ENCODE measurements at regions not wholly inside any gene's neighbourhood (a gene's known extent, or its start where the extent isn't known, plus 50 kb on each side); places are given as distances from the start of the nearest gene placed in this dataset.

DNA sequence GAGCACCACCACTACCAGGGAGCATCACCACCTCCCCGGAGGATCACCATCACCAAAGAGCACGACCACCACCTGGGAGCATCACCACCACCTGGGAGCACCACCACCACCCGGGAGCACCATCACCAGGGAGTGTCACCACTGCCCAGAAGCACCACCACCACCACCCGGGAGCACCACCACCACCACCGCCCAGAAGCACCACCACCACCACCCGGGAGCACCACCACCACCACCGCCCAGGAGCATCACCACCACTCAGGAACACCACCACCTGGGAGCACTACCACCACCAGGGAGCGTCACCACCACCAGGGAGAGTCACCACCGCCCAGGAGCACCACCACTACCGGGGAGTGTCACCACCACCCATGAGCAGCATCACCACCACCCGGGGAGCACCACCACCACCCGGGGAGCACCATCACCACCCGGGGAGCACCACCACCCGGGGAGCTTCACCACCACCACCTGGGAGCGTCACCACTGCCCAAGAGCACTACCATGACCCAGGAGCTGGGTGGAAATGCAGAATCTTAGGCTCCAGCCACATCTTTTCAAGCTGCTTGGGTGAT is 237.3 kb downstream of the SOD2 start:
- DNase-seq (ENCODE audit: low spot score) = no peak
- intact Hi-C loops (cut with DNase I) = no loop called here

DNA sequence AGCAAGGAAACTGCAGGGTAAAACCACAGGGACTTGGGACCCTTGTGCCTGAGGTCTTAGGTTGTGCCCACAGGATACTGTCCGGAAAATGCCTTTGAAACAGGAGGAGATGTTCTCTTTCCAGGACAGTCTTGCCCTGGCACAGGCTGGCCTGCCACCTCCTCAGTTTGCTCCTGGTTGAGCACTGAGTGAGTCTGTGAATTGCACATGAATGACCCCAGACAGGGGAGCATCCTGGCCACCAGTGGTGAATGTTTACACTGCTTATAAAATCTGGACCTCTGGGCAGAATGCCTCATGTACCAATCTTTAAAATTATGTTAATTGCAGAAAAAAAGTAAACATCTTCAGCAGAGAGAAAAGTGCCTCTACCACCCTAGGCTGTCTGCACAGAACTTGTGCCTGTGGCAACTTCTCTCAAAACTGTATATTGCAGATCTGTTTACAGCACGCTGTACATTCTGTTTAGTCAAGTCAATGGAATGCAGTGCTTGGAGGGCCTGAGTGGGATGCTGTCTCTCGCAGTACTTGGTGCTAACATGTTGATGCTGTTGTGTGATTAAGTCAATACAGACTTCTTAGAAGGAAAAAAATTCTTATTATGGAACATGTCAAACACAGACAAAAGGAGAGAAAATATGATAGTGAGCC is 242.1 kb downstream of the SOD2 start:
- DNase-seq (ENCODE audit: low spot score) = no peak
- intact Hi-C loops (cut with DNase I) = no loop called here

- intact Hi-C loops (cut with DNase I) = no loop called here
- no peak for DNase-seq (ENCODE audit: low spot score)
Measured at GRCh38 chr6:159446340-159446739, 246.7 kb downstream of the SOD2 start.

GRCh38 chr6:159445351-159445750 is 247.7 kb downstream of the SOD2 start:
- intact Hi-C loops (cut with DNase I) = no loop called here
- no peak for DNase-seq (ENCODE audit: low spot score)

GRCh38 chr6:159444056-159444760 is 248.8 kb downstream of the SOD2 start:
- DNase-seq (ENCODE audit: low spot score) = no peak
- intact Hi-C loops (cut with DNase I) = no loop called here

DNA sequence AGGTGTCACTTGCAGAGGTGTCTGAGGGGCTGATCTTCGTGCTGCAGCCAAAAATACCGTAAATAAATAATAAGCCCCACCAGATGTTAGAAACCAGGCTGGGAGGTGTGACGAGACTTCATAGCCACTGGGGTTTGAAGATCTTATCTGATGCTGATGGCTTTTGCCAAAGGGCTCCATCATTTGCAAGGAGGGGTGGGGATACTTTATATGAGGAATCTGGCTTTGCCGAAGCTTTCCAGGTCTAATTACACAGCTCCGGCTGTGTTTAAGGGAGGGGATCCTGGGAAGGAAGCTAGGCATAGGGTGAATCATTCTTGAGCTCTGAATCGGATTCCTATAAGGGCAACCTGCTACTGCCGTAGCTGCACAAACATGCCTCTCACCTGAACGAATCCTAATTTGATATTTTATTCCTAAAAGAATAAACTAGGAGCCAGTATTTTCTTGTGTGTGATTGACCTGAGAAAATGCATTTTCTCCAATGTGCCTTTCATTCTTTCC is 249.6 kb downstream of the SOD2 start:
- no peak for DNase-seq (ENCODE audit: low spot score)
- intact Hi-C loops (cut with DNase I) = no loop called here

- DNase-seq (ENCODE audit: low spot score) = no peak
- intact Hi-C loops (cut with DNase I) = no loop called here
Measured at GRCh38 chr6:159441704-159441981, 251.4 kb downstream of the SOD2 start.

DNA sequence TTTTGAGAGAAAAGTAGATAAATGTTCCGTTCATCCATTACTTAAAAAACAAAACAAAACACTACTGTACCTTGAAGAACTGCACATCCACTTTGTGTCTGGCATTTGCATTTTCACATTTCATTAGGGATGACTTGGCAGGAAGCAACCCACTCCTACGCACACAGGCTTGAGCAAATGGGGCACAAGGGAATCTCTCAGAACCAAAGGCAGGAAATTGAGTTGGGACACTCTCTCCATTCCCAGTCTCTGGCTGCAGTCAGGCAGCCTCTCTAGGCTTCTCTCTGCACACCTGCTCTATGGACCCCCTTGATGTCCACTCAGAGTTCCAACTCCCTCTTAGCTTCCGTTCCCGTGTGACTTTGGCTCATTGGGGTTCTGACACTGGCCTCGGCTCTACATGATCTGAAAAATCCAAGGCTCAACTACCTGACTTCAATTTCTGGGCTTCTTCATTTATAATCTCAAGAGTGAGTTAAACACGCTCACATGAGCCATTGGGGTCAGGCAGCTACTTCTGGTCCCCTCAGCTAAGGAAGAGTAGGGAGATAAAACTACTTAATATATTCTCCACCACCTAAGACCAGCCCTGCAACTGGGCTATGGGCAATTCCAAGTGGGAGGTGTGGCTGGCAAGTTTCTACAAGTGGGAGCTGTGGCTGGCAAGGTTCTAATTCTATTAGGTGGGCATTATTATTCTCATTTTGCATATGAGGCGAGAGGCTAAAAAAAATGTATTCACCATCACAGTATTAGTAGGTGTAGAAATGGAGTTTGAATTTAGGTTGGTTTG is 251.9 kb downstream of the SOD2 start:
- no peak for DNase-seq (ENCODE audit: low spot score)
- intact Hi-C loops (cut with DNase I) = no loop called here

GRCh38 chr6:159440349-159440748 is 252.7 kb downstream of the SOD2 start:
- intact Hi-C loops (cut with DNase I) = no loop called here
- no peak for DNase-seq (ENCODE audit: low spot score)

- DNase-seq (ENCODE audit: low spot score) = no peak
- intact Hi-C loops (cut with DNase I) = no loop called here
Measured at GRCh38 chr6:159439651-159440050, 253.4 kb downstream of the SOD2 start.

DNA sequence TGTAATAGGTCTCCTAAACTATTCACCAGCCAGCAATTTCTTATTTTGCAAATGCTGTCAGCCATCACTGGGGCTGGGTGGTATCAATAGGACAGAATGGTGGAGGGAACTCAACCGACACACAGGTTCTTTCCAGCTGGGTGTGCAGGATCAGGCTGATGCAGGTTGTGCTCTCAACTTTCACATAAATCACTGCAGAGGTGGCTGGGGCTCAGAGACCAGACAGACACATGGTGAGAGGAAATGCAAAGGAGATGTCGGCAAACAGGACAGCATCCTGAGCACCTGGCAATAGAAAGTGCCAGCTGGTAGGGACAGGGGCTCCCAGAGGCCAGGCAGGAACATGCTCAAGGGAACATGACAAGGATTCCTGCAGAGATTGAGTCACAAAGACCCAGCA is 254.9 kb downstream of the SOD2 start:
- intact Hi-C loops (cut with DNase I) = no loop called here
- no peak for DNase-seq (ENCODE audit: low spot score)

GRCh38 chr6:159436581-159436980 is 256.5 kb downstream of the SOD2 start:
- intact Hi-C loops (cut with DNase I) = no loop called here
- no peak for DNase-seq (ENCODE audit: low spot score)

- DNase-seq (ENCODE audit: low spot score) = no peak
- intact Hi-C loops (cut with DNase I) = no loop called here
Measured at GRCh38 chr6:159435701-159436100, 257.3 kb downstream of the SOD2 start.

DNA sequence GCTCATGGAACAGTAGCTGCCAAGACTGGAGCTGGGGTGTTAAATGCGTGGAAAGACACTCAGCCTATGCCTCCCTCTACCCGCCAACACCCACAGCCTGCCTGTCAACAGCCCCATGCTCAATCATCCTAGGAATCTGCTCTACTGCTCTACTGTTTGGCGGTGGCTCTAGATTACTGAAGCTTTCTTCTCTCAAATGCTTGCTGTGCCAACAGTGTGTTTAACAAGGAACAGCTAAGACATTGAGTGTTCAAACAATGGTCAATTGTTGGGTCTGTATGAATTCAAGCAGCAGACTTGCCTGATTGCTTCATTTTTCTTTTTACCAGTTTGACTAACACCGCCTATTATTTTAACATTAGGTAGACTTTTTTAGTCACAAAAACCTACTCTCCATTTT is 258.6 kb downstream of the SOD2 start:
- DNase-seq (ENCODE audit: low spot score) = no peak
- intact Hi-C loops (cut with DNase I) = no loop called here

DNA sequence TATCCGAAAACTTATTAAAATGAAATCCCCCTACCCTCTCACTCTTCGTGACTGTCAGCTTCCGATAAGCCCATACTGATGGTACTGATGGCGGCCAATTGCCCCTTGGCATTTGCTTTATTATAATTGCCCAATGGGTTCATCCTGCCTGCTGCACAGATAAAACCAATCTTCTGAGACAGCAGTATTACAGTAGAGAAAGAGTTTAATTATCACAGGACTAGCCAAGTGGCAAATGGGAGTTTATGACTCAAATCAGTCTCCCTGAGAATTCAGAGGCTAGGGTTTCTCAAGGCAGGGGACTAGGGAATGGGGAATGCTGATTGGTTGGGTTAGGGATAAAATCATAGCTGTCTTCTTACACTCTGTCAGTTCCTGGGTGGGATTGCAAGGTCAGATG is 259.5 kb downstream of the SOD2 start:
- no peak for DNase-seq (ENCODE audit: low spot score)
- intact Hi-C loops (cut with DNase I) = no loop called here

DNA sequence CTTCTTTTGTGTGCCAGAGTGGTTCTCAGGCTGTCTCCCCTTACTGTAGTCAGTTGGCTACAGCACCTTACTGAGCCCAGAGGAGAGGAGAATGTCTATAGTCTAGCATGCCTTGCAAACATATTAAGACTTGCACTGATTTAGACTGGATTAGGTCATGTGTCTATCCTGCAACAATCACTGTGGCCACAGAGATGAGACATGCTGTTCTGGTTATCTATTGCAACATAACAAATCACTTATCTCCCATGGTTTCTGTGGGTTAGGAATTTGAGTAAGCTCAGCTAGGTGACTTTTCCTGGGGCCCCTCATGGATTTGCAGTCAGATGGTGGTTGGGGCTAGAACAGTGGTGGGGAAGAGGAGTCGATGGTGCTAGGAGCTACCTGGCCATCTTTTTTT is 261.3 kb downstream of the SOD2 start:
- intact Hi-C loops (cut with DNase I) = no loop called here
- no peak for DNase-seq (ENCODE audit: low spot score)

GRCh38 chr6:159430323-159430722 is 261.1 kb downstream of the FNDC1 start:
- no peak for DNase-seq (ENCODE audit: low spot score)

DNA sequence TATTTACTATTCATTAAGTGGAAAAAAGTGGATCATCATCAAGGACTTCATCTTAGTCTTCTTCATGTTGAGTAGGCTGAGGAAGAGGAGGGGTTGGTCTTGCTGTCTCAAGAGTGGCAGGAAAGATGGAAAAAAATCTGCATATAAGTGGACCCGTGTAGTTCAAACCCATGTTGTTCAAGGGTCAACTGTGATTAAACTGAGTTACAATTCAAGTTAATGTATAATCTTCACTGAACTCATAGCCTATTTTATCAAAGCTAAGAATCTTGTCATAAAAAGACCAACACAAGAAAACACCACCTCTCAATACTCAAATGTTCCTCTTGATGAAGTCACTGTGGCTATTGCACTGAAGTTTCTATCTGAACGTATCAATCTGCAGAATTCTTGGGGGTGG is 260.2 kb downstream of the FNDC1 start:
- DNase-seq (ENCODE audit: low spot score) = no peak
- intact Hi-C loops (cut with DNase I) = no loop called here

More at GRCh38 chr6:159430323-159430722, 261.1 kb downstream of the FNDC1 start:
- intact Hi-C loops (cut with DNase I) = no loop called here

DNA sequence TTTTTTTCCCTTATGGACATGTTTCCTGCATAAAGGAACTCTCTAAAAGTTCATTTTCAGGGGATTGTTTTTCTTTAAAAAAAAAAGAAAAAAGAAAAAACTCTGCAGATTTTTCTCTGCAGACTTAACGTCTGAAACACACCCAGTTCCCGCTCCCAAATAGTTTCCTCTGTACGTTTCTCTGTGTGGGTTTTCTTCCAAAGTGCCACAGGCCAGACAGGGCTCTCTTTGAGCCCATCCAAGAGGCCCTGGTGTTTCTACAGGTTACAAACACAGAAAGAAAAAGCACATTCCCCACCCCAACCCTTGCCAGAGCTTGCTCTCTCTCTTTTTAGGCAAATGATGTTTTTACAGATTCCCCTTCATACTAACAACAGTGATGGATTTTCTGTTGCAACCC is 258.6 kb downstream of the FNDC1 start:
- no peak for DNase-seq (ENCODE audit: low spot score)
- intact Hi-C loops (cut with DNase I) = no loop called here

DNA sequence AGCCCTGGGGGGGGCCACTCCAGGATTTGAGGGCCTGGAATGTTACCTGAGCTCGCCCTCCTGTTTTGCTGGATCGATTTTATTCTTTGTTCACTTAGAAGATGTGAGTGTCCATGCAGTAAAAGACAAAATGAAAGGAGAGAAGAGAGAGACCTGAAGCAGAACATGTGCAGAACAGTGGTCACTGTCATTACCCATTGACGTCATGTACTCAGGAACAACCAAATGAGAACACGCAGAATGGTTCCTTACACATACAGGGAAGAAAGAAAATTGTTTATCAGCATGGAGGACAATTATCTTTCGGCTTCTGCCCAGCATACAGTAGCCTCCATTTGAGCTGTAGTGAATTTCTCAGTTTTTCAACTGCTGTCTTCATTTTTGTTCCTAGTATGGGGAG is 258.1 kb downstream of the FNDC1 start:
- DNase-seq (ENCODE audit: low spot score) = no peak
- intact Hi-C loops (cut with DNase I) = no loop called here

- intact Hi-C loops (cut with DNase I) = no loop called here
- DNase-seq (ENCODE audit: low spot score) = no peak
Measured at GRCh38 chr6:159425421-159425820, 256.2 kb downstream of the FNDC1 start.
